Liver (tissue), 3 donors: ENCODE measurements at regions not wholly inside any gene's neighbourhood (a gene's known extent, or its start where the extent isn't known, plus 50 kb on each side); places are given as distances from the start of the nearest gene placed in this dataset.

ENCODE experiments used
- ATF3 ChIP-seq: IDR thresholded peaks from 2 replicates; pipeline ENCODE4 v1.6.1; 2016; ENCODE audit warnings: antibody characterized with exemption
- CTCF ChIP-seq: fragments of 150-350 bp; IDR thresholded peaks from 2 replicates; pipeline ENCODE4 v1.5.1; 2017; ENCODE audit warnings: improper control_type of control experiment, low read depth, low read length; ENCODE audit not compliant: missing input control
- EGR1 ChIP-seq, 2 donors: IDR thresholded peaks; 2 replicates each; pipeline ENCODE4 v1.6.1; 2016 to 2018; ENCODE audit warnings: antibody characterized with exemption in 2 of 2, low read depth in 2 of 2
- FOXA1 ChIP-seq: IDR thresholded peaks from 2 replicates; pipeline ENCODE4 v1.6.1; 2016; ENCODE audit warnings: antibody characterized with exemption
- GABPA ChIP-seq, 2 donors: IDR thresholded peaks in 1 of 2; conservative IDR thresholded peaks in 1 of 2; 2 replicates each; pipeline ENCODE4 v1.6.1; 2016; ENCODE audit warnings: antibody characterized with exemption in 2 of 2, mild to moderate bottlenecking in 1 of 2, moderate library complexity in 1 of 2
- JUND ChIP-seq, 2 donors: IDR thresholded peaks; 2 replicates each; pipeline ENCODE4 v1.6.1; 2016; ENCODE audit warnings: antibody characterized with exemption in 2 of 2
- MAX ChIP-seq: IDR thresholded peaks from 2 replicates; pipeline ENCODE4 v1.6.1; 2016; ENCODE audit warnings: antibody characterized with exemption
- RAD21 ChIP-seq, 2 donors: IDR thresholded peaks; 2 replicates each; pipeline ENCODE4 v1.6.1; 2016; ENCODE audit warnings: antibody characterized with exemption in 2 of 2, mild to moderate bottlenecking in 2 of 2
- REST ChIP-seq: IDR thresholded peaks from 2 replicates; pipeline ENCODE4 v1.6.1; 2016; ENCODE audit warnings: antibody characterized with exemption, mild to moderate bottlenecking
- RXRA ChIP-seq, 2 donors: IDR thresholded peaks; 2 replicates each; pipeline ENCODE4 v1.6.1; 2017 to 2018; ENCODE audit warnings: antibody characterized with exemption in 2 of 2, mild to moderate bottlenecking in 1 of 2
- SP1 ChIP-seq: IDR thresholded peaks from 2 replicates; pipeline ENCODE4 v1.6.1; 2018; ENCODE audit warnings: antibody characterized with exemption, mild to moderate bottlenecking
- YY1 ChIP-seq: IDR thresholded peaks from 2 replicates; pipeline ENCODE4 v1.6.1; 2016; ENCODE audit warnings: antibody characterized with exemption, mild to moderate bottlenecking
- ZBTB33 ChIP-seq: IDR thresholded peaks from 2 replicates; pipeline ENCODE4 v1.6.1; 2016; ENCODE audit warnings: antibody characterized with exemption
- donor health status: healthy.
- donor health status: healthy.

GRCh38 chr2:120870467-120870788, 134.8 kb downstream of the GLI2 start:
- TF ChIP-seq SP1: no peak
- TF ChIP-seq CTCF: no peak
- no peak for TF ChIP-seq RXRA (IDR thresholded peaks at IDR 0.05)
- TF ChIP-seq RAD21 (IDR thresholded peaks at IDR 0.05): no peak
- TF ChIP-seq MAX: no peak
- no peak for TF ChIP-seq REST
- TF ChIP-seq ATF3: no peak
- TF ChIP-seq FOXA1: no peak
- TF ChIP-seq YY1: no peak
- no peak for TF ChIP-seq JUND (IDR thresholded peaks at IDR 0.05)
- no peak for TF ChIP-seq GABPA (IDR thresholded peaks at IDR 0.05 in 1 of 2, conservative IDR thresholded peaks at IDR 0.05 in 1 of 2)
- TF ChIP-seq ZBTB33: no peak
- TF ChIP-seq EGR1 (IDR thresholded peaks at IDR 0.05; ENCODE audit: low read depth in 2 of 2): no peak
